ENCODE measurements at regions not wholly inside any gene's neighbourhood (a gene's known extent, or its start where the extent isn't known, plus 50 kb on each side); places are given as distances from the start of the nearest gene placed in this dataset.

GRCh38 chr11:131089727-131090245 lies 173.5 kb upstream of the SNX19 start:
- Histone ChIP-seq H3K4me1 (ENCODE audit: control insufficient read depth, insufficient read depth, low read length) (no peaks in the 10 kb centered on the region), H3K27me3 (ENCODE audit: control insufficient read depth, insufficient read depth, low read length) (no peaks in the 10 kb centered on the region), H3K9me3 (ENCODE audit: control insufficient read depth, insufficient read depth, low read depth, low read length) (no peaks in the 10 kb centered on the region), H3K4me3 (ENCODE audit: low read depth in 2 of 2, low read length in 2 of 2) (no peak overlapping the region), H3K36me3 (ENCODE audit: control insufficient read depth, insufficient read depth, low read length) (no peaks in the 10 kb centered on the region), H3K27ac (ENCODE audit: low read length) (no peak overlapping the region)
- intact Hi-C loops (cut with micrococcal nuclease; ENCODE audit: unreplicated experiment), result no loop called here
- DNase-seq (ENCODE audit: low read depth, low spot score) (no peak), ATAC-seq (no peak)
- in situ Hi-C loops (cut with HindIII; ENCODE audit: low pct_unique_long_range_greater_than_20kb, low sequenced_read_pairs), result no loop called here
- POLR2A ChIA-PET, result no interaction called here
- CTCF ChIA-PET, result no interaction called here
- no TSS peak for BruUV-seq (replicated peaks)
- TF ChIP-seq TCF7L2 (IDR thresholded peaks at IDR 0.05; ENCODE audit: low read depth, low read length), result no peak
- TF ChIP-seq SIN3A (IDR thresholded peaks at IDR 0.05; ENCODE audit: borderline replicate concordance, insufficient read depth, low read depth, low read length), result no peak
- no peak for TF ChIP-seq REST (IDR thresholded peaks at IDR 0.05; ENCODE audit: insufficient read depth in 1 of 2, low read depth in 2 of 2, low read length in 1 of 2)
- TF ChIP-seq POLR2AphosphoS5 (IDR thresholded peaks at IDR 0.05; ENCODE audit: low read depth, low read length), result no peak
- TF ChIP-seq CTCF (IDR thresholded peaks at IDR 0.05), result no peak

- DNase-seq (ENCODE audit: low read depth, low spot score), result no peak
- TF ChIP-seq CTCF (IDR thresholded peaks at IDR 0.05) (no peak), SIN3A (IDR thresholded peaks at IDR 0.05; ENCODE audit: borderline replicate concordance, insufficient read depth, low read depth, low read length) (no peak), POLR2AphosphoS5 (IDR thresholded peaks at IDR 0.05; ENCODE audit: low read depth, low read length) (no peak)
- no peaks in the 10 kb centered on the region for H3K9me3 ChIP-seq (ENCODE audit: control insufficient read depth, insufficient read depth, low read depth, low read length)
- H3K27me3 ChIP-seq (ENCODE audit: control insufficient read depth, insufficient read depth, low read length), result no peaks in the 10 kb centered on the region
- no peaks in the 10 kb centered on the region for H3K36me3 ChIP-seq (ENCODE audit: control insufficient read depth, insufficient read depth, low read length)
- in situ Hi-C loops (cut with HindIII; ENCODE audit: low pct_unique_long_range_greater_than_20kb, low sequenced_read_pairs) (no loop called here), intact Hi-C loops (cut with micrococcal nuclease; ENCODE audit: unreplicated experiment) (no loop called here)
- H3K4me3 ChIP-seq (ENCODE audit: low read depth in 2 of 2, low read length in 2 of 2), result no peak overlapping the region
- CTCF ChIA-PET, result no interaction called here
- H3K4me1 ChIP-seq (ENCODE audit: control insufficient read depth, insufficient read depth, low read length), result no peaks in the 10 kb centered on the region
- BruUV-seq (replicated peaks), result no TSS peak
- POLR2A ChIA-PET, result no interaction called here
- H3K27ac ChIP-seq (ENCODE audit: low read length), result no peak overlapping the region
- ATAC-seq, result no peak
These were observed 176.2 kb upstream of the SNX19 start for GRCh38 chr11:131092469-131092868.
